H9 (cell line): ENCODE measurements at regions not wholly inside any gene's neighbourhood (a gene's known extent, or its start where the extent isn't known, plus 50 kb on each side); places are given as distances from the start of the nearest gene placed in this dataset.

Experiments used
- DNase-seq: peaks from one replicate; pipeline ENCODE4 v3.0.0-alpha.2; 2017
- H2AFZ ChIP-seq: one replicate; pipeline ENCODE4 v1.6.1; 2013; ENCODE audit warnings: mild to moderate bottlenecking, low read length, control low read depth, moderate library complexity
- H2AK5ac ChIP-seq: 2 replicates; pipeline ENCODE4 v1.6.1; 2013; ENCODE audit warnings: low read length, control low read depth, mixed read lengths; ENCODE audit not compliant: insufficient read length
- H2BK120ac ChIP-seq: one replicate; pipeline ENCODE4 v1.6.1; 2013; ENCODE audit warnings: low read depth, mild to moderate bottlenecking, low read length, control low read depth, inconsistent platforms; ENCODE audit not compliant: poor library complexity, severe bottlenecking
- H2BK12ac ChIP-seq: 2 replicates; pipeline ENCODE4 v1.6.1; 2013; ENCODE audit warnings: low read length, control low read depth, mixed read lengths, low read depth; ENCODE audit not compliant: insufficient read length
- H2BK15ac ChIP-seq: 2 replicates; pipeline ENCODE4 v1.6.1; 2013; ENCODE audit warnings: low read depth, low read length, control low read depth
- H2BK20ac ChIP-seq: one replicate; pipeline ENCODE4 v1.6.1; 2013; ENCODE audit warnings: low read depth, mild to moderate bottlenecking, low read length, control low read depth, inconsistent platforms; ENCODE audit not compliant: poor library complexity, severe bottlenecking
- H2BK5ac ChIP-seq: 2 replicates; pipeline ENCODE4 v1.6.1; 2013; ENCODE audit warnings: low read length, control low read depth, mixed read lengths; ENCODE audit not compliant: insufficient read length
- H3K14ac ChIP-seq: 2 replicates; pipeline ENCODE4 v1.6.1; 2013; ENCODE audit warnings: low read length, control low read depth; ENCODE audit not compliant: insufficient read depth
- H3K18ac ChIP-seq: 2 replicates; pipeline ENCODE4 v1.6.1; 2013; ENCODE audit warnings: low read depth, mild to moderate bottlenecking, mixed read lengths, low read length, control low read depth; ENCODE audit not compliant: insufficient read length
- H3K23ac ChIP-seq: 2 replicates; pipeline ENCODE4 v1.6.1; 2013; ENCODE audit warnings: low read length, control low read depth, mixed read lengths, low read depth; ENCODE audit not compliant: insufficient read length
- H3K23me2 ChIP-seq: 2 replicates; pipeline ENCODE4 v1.6.1; 2013; ENCODE audit warnings: low read depth, mild to moderate bottlenecking, mixed read lengths, low read length, control low read depth; ENCODE audit not compliant: insufficient read length, poor library complexity, severe bottlenecking
- H3K27ac ChIP-seq: 2 replicates; pipeline ENCODE4 v1.5.1; 2013; ENCODE audit warnings: low read length, control low read depth, mixed read lengths, low read depth; ENCODE audit not compliant: insufficient read length
- H3K27me3 ChIP-seq: 2 replicates; pipeline ENCODE4 v1.6.1; 2013; ENCODE audit warnings: low read length, control low read depth, inconsistent platforms; ENCODE audit not compliant: insufficient read depth
- H3K4ac ChIP-seq: 2 replicates; pipeline ENCODE4 v1.6.1; 2013; ENCODE audit warnings: low read depth, mild to moderate bottlenecking, control low read depth, inconsistent platforms, low read length, moderate library complexity
- H3K4me1 ChIP-seq: 2 replicates; pipeline ENCODE4 v1.6.1; 2013; ENCODE audit warnings: low read length, control low read depth, inconsistent platforms; ENCODE audit not compliant: insufficient read depth
- H3K4me2 ChIP-seq: 2 replicates; pipeline ENCODE4 v1.6.1; 2013; ENCODE audit warnings: low read length, control low read depth, mixed read lengths; ENCODE audit not compliant: insufficient read length, insufficient read depth
- H3K56ac ChIP-seq: 2 replicates; pipeline ENCODE4 v1.6.1; 2013; ENCODE audit warnings: low read depth, mild to moderate bottlenecking, mixed read lengths, low read length, control low read depth; ENCODE audit not compliant: insufficient read length
- H3K79me1 ChIP-seq: 2 replicates; pipeline ENCODE4 v1.6.1; 2013; ENCODE audit warnings: low read depth, mild to moderate bottlenecking, moderate library complexity, low read length, control low read depth, inconsistent platforms; ENCODE audit not compliant: insufficient read depth, poor library complexity, severe bottlenecking
- H3K79me2 ChIP-seq: 2 replicates; pipeline ENCODE4 v1.6.1; 2013; ENCODE audit warnings: low read length, control low read depth, inconsistent platforms; ENCODE audit not compliant: insufficient read depth
- H3K9ac ChIP-seq: 2 replicates; pipeline ENCODE4 v1.6.1; 2013; ENCODE audit warnings: low read length, control low read depth, mixed read lengths; ENCODE audit not compliant: insufficient read length; ENCODE audit errors: extremely low read depth
- H3K9me3 ChIP-seq: one replicate; pipeline ENCODE4 v1.6.1; 2013; ENCODE audit warnings: low read depth, low read length, inconsistent platforms; ENCODE audit not compliant: control insufficient read depth
- H3T11ph ChIP-seq: one replicate; pipeline ENCODE4 v1.6.1; 2013; ENCODE audit warnings: mild to moderate bottlenecking, low read length, control low read depth, inconsistent platforms
- H4K20me1 ChIP-seq: one replicate; pipeline ENCODE4 v1.6.1; 2013; ENCODE audit not compliant: control insufficient read depth, insufficient read length, insufficient read depth
- H4K5ac ChIP-seq: 2 replicates; pipeline ENCODE4 v1.6.1; 2013; ENCODE audit warnings: low read depth, mild to moderate bottlenecking, mixed read lengths, low read length, control low read depth; ENCODE audit not compliant: insufficient read length
- H4K8ac ChIP-seq: replicated peaks from 2 replicates; pipeline ENCODE4 v1.6.1; 2013; ENCODE audit warnings: low read length, control low read depth, mixed read lengths, low read depth; ENCODE audit not compliant: insufficient read length
- H4K91ac ChIP-seq: 2 replicates; pipeline ENCODE4 v1.6.1; 2013; ENCODE audit warnings: low read depth, mild to moderate bottlenecking, moderate library complexity, mixed read lengths, low read length, control low read depth; ENCODE audit not compliant: insufficient read length
- H3K27ac Mint-ChIP-seq, 3 experiments: 2 replicates in 2 of 3; 3 replicates in 1 of 3; pipeline ENCODE4 v1.8.0; 2020 to 2021; ENCODE audit warnings: mixed read lengths in 3 of 3, mild to moderate bottlenecking in 1 of 3, moderate library complexity in 1 of 3
- H3K27me3 Mint-ChIP-seq: 2 replicates; pipeline ENCODE4 v1.8.0; 2021; ENCODE audit warnings: low read depth, mild to moderate bottlenecking, moderate library complexity, mixed read lengths
- H3K36me3 Mint-ChIP-seq, 3 experiments: 2 replicates in 2 of 3; 3 replicates in 1 of 3; pipeline ENCODE4 v1.8.0; 2020 to 2021; ENCODE audit warnings: low read depth in 3 of 3, mixed read lengths in 3 of 3; ENCODE audit not compliant: insufficient read depth in 1 of 3
- H3K4me1 Mint-ChIP-seq, 2 experiments: 2 replicates each; pipeline ENCODE4 v1.8.0; 2020; ENCODE audit warnings: mixed read lengths in 2 of 2
- H3K4me3 Mint-ChIP-seq, 2 experiments: 2 replicates in 1 of 2; 3 replicates in 1 of 2; pipeline ENCODE4 v1.8.0; 2020 to 2021; ENCODE audit warnings: mild to moderate bottlenecking in 2 of 2, mixed read lengths in 2 of 2, moderate library complexity in 1 of 2
- H3K9me3 Mint-ChIP-seq, 2 experiments: 2 replicates in 1 of 2; 3 replicates in 1 of 2; pipeline ENCODE4 v1.8.0; 2020; ENCODE audit warnings: mild to moderate bottlenecking in 2 of 2, mixed read lengths in 2 of 2, moderate library complexity in 1 of 2
- WGBS: extraction: QIAGEN DNeasy Blood & Tissue Kit; methylation state at CpG from one replicate; pipeline ENCODE4 v1.1.7; 2013; ENCODE audit warnings: missing lambda C conversion rate, low lambda C conversion rate, mixed read lengths; ENCODE audit not compliant: insufficient read length; ENCODE audit errors: extremely low coverage; 5-methylcytosine and 5-hydroxymethylcytosine counted together
- TF ChIP-seq, protein P1 (sequence below): fragments of 200-600 bp; sonication (generic); conservative IDR thresholded peaks from 3 replicates; pipeline ENCODE4 v1.8.0; 2021; ENCODE audit warnings: antibody characterized with exemption, mild to moderate bottlenecking

DNA sequence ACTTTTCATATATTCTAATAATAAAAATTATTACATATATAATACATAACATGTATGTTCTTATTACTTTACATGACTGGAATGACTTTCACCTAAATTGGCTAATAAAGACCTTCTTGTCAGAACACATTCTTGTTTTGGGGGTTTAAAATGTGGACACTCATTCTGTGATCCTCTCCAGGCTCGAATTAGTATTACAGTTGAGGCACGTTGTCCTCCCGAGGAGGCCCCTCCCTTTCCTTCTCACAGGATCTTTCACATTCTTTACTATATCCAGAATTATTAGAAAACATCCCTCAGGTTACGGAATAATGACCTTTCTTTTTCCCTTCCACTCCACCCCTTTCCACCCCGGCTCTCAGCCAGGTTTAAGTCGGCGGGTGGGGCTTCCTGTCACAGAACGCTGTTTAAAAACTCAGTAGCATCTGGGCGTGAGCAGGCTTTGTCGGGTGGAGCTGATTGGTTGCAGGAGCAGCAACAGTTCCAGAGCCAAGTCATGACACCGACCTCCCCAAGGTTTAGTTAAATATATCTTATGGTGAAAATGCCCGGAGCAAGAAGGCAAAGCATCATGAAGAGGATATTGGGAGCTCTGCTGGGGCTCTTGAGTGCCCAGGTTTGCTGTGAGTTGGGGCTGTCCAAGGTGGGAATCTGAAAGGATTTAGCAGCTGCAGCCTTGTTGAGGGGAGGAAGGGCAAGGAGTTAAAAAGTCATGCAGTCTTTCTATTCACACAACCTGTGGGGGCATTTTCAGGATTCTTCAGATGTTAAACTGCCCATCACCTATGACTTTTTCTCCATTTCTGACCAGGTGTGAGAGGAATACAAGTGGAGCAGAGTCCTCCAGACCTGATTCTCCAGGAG, 396.7 kb upstream of the OR4E1 start:
- peaks cover 5% of the 10 kb centered on the region for H3K23me2 ChIP-seq
- no peaks in the 10 kb centered on the region for H3K9me3 Mint-ChIP-seq
- no peak overlapping the region for H2BK15ac ChIP-seq
- no peaks in the 10 kb centered on the region; the same call in 1 of the 2 replicates for H3K4me1 ChIP-seq
- no peak overlapping the region for H2BK5ac ChIP-seq
- H3K14ac ChIP-seq = no peak overlapping the region
- TF ChIP-seq, protein P1, sequence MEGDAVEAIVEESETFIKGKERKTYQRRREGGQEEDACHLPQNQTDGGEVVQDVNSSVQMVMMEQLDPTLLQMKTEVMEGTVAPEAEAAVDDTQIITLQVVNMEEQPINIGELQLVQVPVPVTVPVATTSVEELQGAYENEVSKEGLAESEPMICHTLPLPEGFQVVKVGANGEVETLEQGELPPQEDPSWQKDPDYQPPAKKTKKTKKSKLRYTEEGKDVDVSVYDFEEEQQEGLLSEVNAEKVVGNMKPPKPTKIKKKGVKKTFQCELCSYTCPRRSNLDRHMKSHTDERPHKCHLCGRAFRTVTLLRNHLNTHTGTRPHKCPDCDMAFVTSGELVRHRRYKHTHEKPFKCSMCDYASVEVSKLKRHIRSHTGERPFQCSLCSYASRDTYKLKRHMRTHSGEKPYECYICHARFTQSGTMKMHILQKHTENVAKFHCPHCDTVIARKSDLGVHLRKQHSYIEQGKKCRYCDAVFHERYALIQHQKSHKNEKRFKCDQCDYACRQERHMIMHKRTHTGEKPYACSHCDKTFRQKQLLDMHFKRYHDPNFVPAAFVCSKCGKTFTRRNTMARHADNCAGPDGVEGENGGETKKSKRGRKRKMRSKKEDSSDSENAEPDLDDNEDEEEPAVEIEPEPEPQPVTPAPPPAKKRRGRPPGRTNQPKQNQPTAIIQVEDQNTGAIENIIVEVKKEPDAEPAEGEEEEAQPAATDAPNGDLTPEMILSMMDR = no peak
- H2BK20ac ChIP-seq = no peak overlapping the region
- no peaks in the 10 kb centered on the region for H3K36me3 Mint-ChIP-seq
- H3T11ph ChIP-seq = no peak overlapping the region
- H3K27me3 Mint-ChIP-seq = peaks cover 6% of the 10 kb centered on the region
- no peak overlapping the region for H3K23ac ChIP-seq
- H3K56ac ChIP-seq = no peak overlapping the region
- no peak overlapping the region for H2BK12ac ChIP-seq
- H3K4ac ChIP-seq = no peak overlapping the region
- no peak overlapping the region for H3K18ac ChIP-seq
- peak overlapping the region; percentile 65 for H3K4me2 ChIP-seq
- H3K27ac Mint-ChIP-seq = peak overlapping the region in 1 of 3 experiments; percentile 86; a peak in 3 of 7 replicates
- H3K4me3 Mint-ChIP-seq = peak overlapping the region; percentile 64 to 70
- no peak overlapping the region for H3K9ac ChIP-seq
- no peak overlapping the region for H4K5ac ChIP-seq
- H4K8ac ChIP-seq = no peak overlapping the region
- DNase-seq = peak; percentile 75
- H2AK5ac ChIP-seq = no peak overlapping the region
- H3K4me1 Mint-ChIP-seq = peaks cover 9 to 10% of the 10 kb centered on the region in 2 experiments
- H3K27me3 ChIP-seq = no peaks in the 10 kb centered on the region
- no peaks in the 10 kb centered on the region for H3K79me1 ChIP-seq
- no peak overlapping the region for H4K91ac ChIP-seq
- no peaks in the 10 kb centered on the region for H3K9me3 ChIP-seq
- H2BK120ac ChIP-seq = no peak overlapping the region
- no peaks in the 10 kb centered on the region for H3K79me2 ChIP-seq
- WGBS = no CpG with 5 or more reads among the region's 12 CpGs
- H3K27ac ChIP-seq = no peak overlapping the region
- no peaks in the 10 kb centered on the region for H4K20me1 ChIP-seq
- peak overlapping the region; percentile 22 for H2AFZ ChIP-seq
